Keratinocyte (primary cell): ENCODE measurements at regions not wholly inside any gene's neighbourhood (a gene's known extent, or its start where the extent isn't known, plus 50 kb on each side); places are given as distances from the start of the nearest gene placed in this dataset.

ENCODE experiments used
- DNase-seq: peaks from one replicate; pipeline ENCODE4 v3.0.0-alpha.2; 2011; ENCODE audit warnings: low read depth, missing footprints, low spot score
- FAIRE-seq: peaks from 2 replicates; lab custom pipeline; 2011; peaks lifted over from hg19 to GRCh38; lab: Jason Lieb, UNC
- H2AFZ ChIP-seq: 2 replicates; pipeline ENCODE4 v1.6.0; 2012; ENCODE audit warnings: low read length, control low read depth, inconsistent platforms; ENCODE audit not compliant: control insufficient read depth
- H3K27ac ChIP-seq: 2 replicates; pipeline ENCODE4 v1.5.1; 2011; ENCODE audit warnings: low read length; ENCODE audit not compliant: control insufficient read depth, insufficient read depth
- H3K27me3 ChIP-seq: 3 replicates; pipeline ENCODE4 v1.6.0; 2011; ENCODE audit warnings: low read length; ENCODE audit not compliant: control insufficient read depth, insufficient read depth; ENCODE audit errors: extremely low read depth
- H3K36me3 ChIP-seq, 2 experiments: 2 replicates in 1 of 2; 3 replicates in 1 of 2; pipeline ENCODE4 v1.5.1; 2011; ENCODE audit warnings: low read length in 2 of 2, mild to moderate bottlenecking in 1 of 2; ENCODE audit not compliant: control insufficient read depth in 2 of 2, insufficient read depth in 2 of 2; ENCODE audit errors: extremely low read depth in 1 of 2
- H3K4me1 ChIP-seq: 3 replicates; pipeline ENCODE4 v1.5.1; 2011; ENCODE audit warnings: low read length; ENCODE audit not compliant: control insufficient read depth, insufficient read depth; ENCODE audit errors: extremely low read depth
- H3K4me2 ChIP-seq: 3 replicates; pipeline ENCODE4 v1.6.0; 2011; ENCODE audit warnings: low read depth, low read length; ENCODE audit not compliant: control insufficient read depth, insufficient read depth; ENCODE audit errors: extremely low read depth
- H3K4me3 ChIP-seq, 3 experiments: fragments of 200-600 bp in 1 of 3; sonication (generic) in 1 of 3; 2 replicates in 2 of 3; 3 replicates in 1 of 3; pipeline ENCODE4 v1.5.1; 2011 to 2016; ENCODE audit warnings: low read length in 3 of 3, mild to moderate bottlenecking in 3 of 3, control low read depth in 2 of 3, inconsistent platforms in 1 of 3, low read depth in 1 of 3, mixed read lengths in 1 of 3, mixed run types in 1 of 3, moderate library complexity in 1 of 3; ENCODE audit not compliant: control insufficient read depth in 2 of 3, insufficient read depth in 2 of 3; ENCODE audit errors: extremely low read depth in 1 of 3
- H3K79me2 ChIP-seq: 2 replicates; pipeline ENCODE4 v1.6.0; 2012; ENCODE audit warnings: low read length; ENCODE audit not compliant: control insufficient read depth, insufficient read depth
- H3K9ac ChIP-seq: 3 replicates; pipeline ENCODE4 v1.6.0; 2011; ENCODE audit warnings: low read length; ENCODE audit not compliant: control insufficient read depth, insufficient read depth; ENCODE audit errors: extremely low read depth
- H3K9me1 ChIP-seq: 3 replicates; pipeline ENCODE4 v1.6.0; 2011; ENCODE audit warnings: low read length; ENCODE audit not compliant: control insufficient read depth, insufficient read depth; ENCODE audit errors: extremely low read depth
- H3K9me3 ChIP-seq: 2 replicates; pipeline ENCODE4 v1.5.1; 2012; ENCODE audit warnings: low read depth, low read length; ENCODE audit not compliant: control insufficient read depth
- H4K20me1 ChIP-seq: 3 replicates; pipeline ENCODE4 v1.6.0; 2011; ENCODE audit warnings: low read length; ENCODE audit not compliant: control insufficient read depth, insufficient read depth; ENCODE audit errors: extremely low read depth
- CTCF ChIP-seq, 3 experiments: IDR thresholded peaks in 1 of 3; conservative IDR thresholded peaks in 1 of 3; optimal IDR thresholded peaks in 1 of 3; 2 replicates in 2 of 3; 3 replicates in 1 of 3; pipeline versions ENCODE3 to v1.5.1; 2011; ENCODE audit warnings: low read length in 3 of 3, mild to moderate bottlenecking in 3 of 3, moderate library complexity in 2 of 3, control low read depth in 1 of 3, inconsistent platforms in 1 of 3; ENCODE audit not compliant: insufficient read depth in 2 of 3; ENCODE audit errors: extremely low read depth in 1 of 3
- EZH2 ChIP-seq: IDR thresholded peaks from one replicate; pipeline ENCODE4 v1.6.1; 2012; ENCODE audit warnings: inconsistent platforms, mild to moderate bottlenecking, low read length, moderate library complexity
- dilution Hi-C: fragments of 300-500 bp; cut with MboI; formaldehyde crosslinking; loops from one replicate; pipeline ENCODE4 v1.7.0; 2020; ENCODE audit warnings: low sequenced_read_pairs; ENCODE audit not compliant: extremely low pct_ligation_motif_present

- TF ChIP-seq EZH2 (no peak), CTCF (optimal IDR thresholded peaks at IDR 0.05 in 1 of 3, IDR thresholded peaks at IDR 0.05 in 1 of 3, conservative IDR thresholded peaks at IDR 0.05 in 1 of 3; ENCODE audit: extremely low read depth in 1 of 3, insufficient read depth in 2 of 3, low read length in 3 of 3) (no peak)
- no peak overlapping the region for H3K4me2 ChIP-seq
- dilution Hi-C loops: no loop called here
- no peak overlapping the region for H2AFZ ChIP-seq
- FAIRE-seq (no peak), DNase-seq (no peak)
- no peak overlapping the region for H3K9ac ChIP-seq
- no peaks in the 10 kb centered on the region for H3K79me2 ChIP-seq
- H4K20me1 ChIP-seq: no peaks in the 10 kb centered on the region
- H3K4me1 ChIP-seq: no peaks in the 10 kb centered on the region
- H3K27me3 ChIP-seq: no peaks in the 10 kb centered on the region
- no peaks in the 10 kb centered on the region for H3K9me1 ChIP-seq
- no peak overlapping the region for H3K27ac ChIP-seq
- H3K4me3 ChIP-seq: no peak overlapping the region
- H3K9me3 ChIP-seq: no peaks in the 10 kb centered on the region
- no peaks in the 10 kb centered on the region for H3K36me3 ChIP-seq
Observed at GRCh38 chr13:62418872-62419271, 1003.2 kb upstream of the PCDH20 start.

- TF ChIP-seq EZH2 (no peak), CTCF (optimal IDR thresholded peaks at IDR 0.05 in 1 of 3, IDR thresholded peaks at IDR 0.05 in 1 of 3, conservative IDR thresholded peaks at IDR 0.05 in 1 of 3; ENCODE audit: extremely low read depth in 1 of 3, insufficient read depth in 2 of 3, low read length in 3 of 3) (no peak)
- no peaks in the 10 kb centered on the region for H3K27me3 ChIP-seq
- no peak overlapping the region for H2AFZ ChIP-seq
- H3K4me2 ChIP-seq: no peak overlapping the region
- H3K27ac ChIP-seq: no peak overlapping the region
- no peaks in the 10 kb centered on the region for H3K36me3 ChIP-seq
- H3K4me3 ChIP-seq: no peak overlapping the region
- FAIRE-seq: no peak
- H3K79me2 ChIP-seq: no peaks in the 10 kb centered on the region
- no peaks in the 10 kb centered on the region for H3K9me1 ChIP-seq
- H3K4me1 ChIP-seq: no peaks in the 10 kb centered on the region
- DNase-seq: no peak
- no peaks in the 10 kb centered on the region for H4K20me1 ChIP-seq
- dilution Hi-C loops: no loop called here
- H3K9me3 ChIP-seq: no peaks in the 10 kb centered on the region
- no peak overlapping the region for H3K9ac ChIP-seq
Observed at GRCh38 chr13:62418376-62418775, 1002.7 kb upstream of the PCDH20 start.
